ENCODE measurements at regions not wholly inside any gene's neighbourhood (a gene's known extent, or its start where the extent isn't known, plus 50 kb on each side); places are given as distances from the start of the nearest gene placed in this dataset.

DNA sequence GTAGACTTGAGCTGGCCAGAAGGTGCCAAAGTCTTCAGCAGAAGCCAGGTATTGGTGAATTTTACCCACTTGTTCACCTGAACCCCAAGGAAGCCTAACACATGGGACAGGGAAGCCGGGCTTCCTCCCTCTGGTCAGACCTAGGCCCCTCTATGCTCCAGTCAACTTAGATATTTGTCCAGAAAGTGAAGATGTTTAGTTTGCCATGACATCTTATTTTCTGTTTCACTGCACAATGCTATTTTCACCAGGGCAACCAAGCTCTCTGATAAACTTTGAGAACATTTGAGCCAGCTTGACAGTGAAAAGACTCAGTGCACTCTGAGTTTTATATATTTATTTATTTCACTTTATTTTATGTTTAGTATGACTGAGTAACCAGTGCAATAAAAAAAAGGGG is 71.0 kb downstream of the SOX14 start:
- TF ChIP-seq, protein P1, sequence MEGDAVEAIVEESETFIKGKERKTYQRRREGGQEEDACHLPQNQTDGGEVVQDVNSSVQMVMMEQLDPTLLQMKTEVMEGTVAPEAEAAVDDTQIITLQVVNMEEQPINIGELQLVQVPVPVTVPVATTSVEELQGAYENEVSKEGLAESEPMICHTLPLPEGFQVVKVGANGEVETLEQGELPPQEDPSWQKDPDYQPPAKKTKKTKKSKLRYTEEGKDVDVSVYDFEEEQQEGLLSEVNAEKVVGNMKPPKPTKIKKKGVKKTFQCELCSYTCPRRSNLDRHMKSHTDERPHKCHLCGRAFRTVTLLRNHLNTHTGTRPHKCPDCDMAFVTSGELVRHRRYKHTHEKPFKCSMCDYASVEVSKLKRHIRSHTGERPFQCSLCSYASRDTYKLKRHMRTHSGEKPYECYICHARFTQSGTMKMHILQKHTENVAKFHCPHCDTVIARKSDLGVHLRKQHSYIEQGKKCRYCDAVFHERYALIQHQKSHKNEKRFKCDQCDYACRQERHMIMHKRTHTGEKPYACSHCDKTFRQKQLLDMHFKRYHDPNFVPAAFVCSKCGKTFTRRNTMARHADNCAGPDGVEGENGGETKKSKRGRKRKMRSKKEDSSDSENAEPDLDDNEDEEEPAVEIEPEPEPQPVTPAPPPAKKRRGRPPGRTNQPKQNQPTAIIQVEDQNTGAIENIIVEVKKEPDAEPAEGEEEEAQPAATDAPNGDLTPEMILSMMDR (IDR thresholded peaks at IDR 0.05) = no peak
- no peak for TF ChIP-seq POLR2A (IDR thresholded peaks at IDR 0.05)

Data from testis (tissue), 2 donors.